Activated naive CD4-positive, alpha-beta T cell (primary cell): ENCODE measurements at regions not wholly inside any gene's neighbourhood (a gene's known extent, or its start where the extent isn't known, plus 50 kb on each side); places are given as distances from the start of the nearest gene placed in this dataset.

Experiments
- DNase-seq, 4 experiments: peaks; one replicate each; lab custom pipeline; 2025; lab: John Stamatoyannopoulos, UW

- no peak for DNase-seq
Measured at GRCh38 chr4:166491635-166492034, 618.6 kb downstream of the TLL1 start.

- DNase-seq = no peak
Measured at GRCh38 chr4:166493924-166494345, 620.9 kb downstream of the TLL1 start.

- DNase-seq = no peak
Measured at GRCh38 chr4:166498546-166498945, 625.5 kb downstream of the TLL1 start.

GRCh38 chr4:166499820-166500219 is 626.8 kb downstream of the TLL1 start:
- DNase-seq = no peak

GRCh38 chr4:166501941-166502382 is 628.9 kb downstream of the TLL1 start:
- DNase-seq = no peak

- DNase-seq = no peak
Measured at GRCh38 chr4:166502660-166503059, 629.6 kb downstream of the TLL1 start.

GRCh38 chr4:166506051-166506450 is 633.0 kb downstream of the TLL1 start:
- DNase-seq = no peak

- no peak for DNase-seq
Measured at GRCh38 chr4:166512267-166512666, 639.2 kb downstream of the TLL1 start.

- DNase-seq = no peak
Measured at GRCh38 chr4:166518315-166518714, 645.3 kb downstream of the TLL1 start.

GRCh38 chr4:166518776-166519175 is 645.7 kb downstream of the TLL1 start:
- DNase-seq = no peak

- DNase-seq = no peak
Measured at GRCh38 chr4:166519774-166520173, 646.7 kb downstream of the TLL1 start.

- no peak for DNase-seq
Measured at GRCh38 chr4:166527500-166527899, 654.5 kb downstream of the TLL1 start.

GRCh38 chr4:166531703-166532102 is 658.7 kb downstream of the TLL1 start:
- no peak for DNase-seq

- no peak for DNase-seq
Measured at GRCh38 chr4:166535865-166536264, 662.8 kb downstream of the TLL1 start.

- no peak for DNase-seq
Measured at GRCh38 chr4:166538491-166539005, 665.5 kb downstream of the TLL1 start.

GRCh38 chr4:166546009-166546408 is 673.0 kb downstream of the TLL1 start:
- DNase-seq = no peak

- DNase-seq = no peak
Measured at GRCh38 chr4:166577639-166578038, 656.7 kb downstream of the SPOCK3 start.

GRCh38 chr4:166585491-166585890 is 648.8 kb downstream of the SPOCK3 start:
- DNase-seq = no peak

- no peak for DNase-seq
Measured at GRCh38 chr4:166594326-166594946, 639.9 kb downstream of the SPOCK3 start.

GRCh38 chr4:166600264-166600663 is 634.0 kb downstream of the SPOCK3 start:
- no peak for DNase-seq

GRCh38 chr4:166602068-166602467 is 632.2 kb downstream of the SPOCK3 start:
- DNase-seq = peak in 1 of 4 experiments; percentile 0

- no peak for DNase-seq
Measured at GRCh38 chr4:166622425-166622977, 611.8 kb downstream of the SPOCK3 start.

GRCh38 chr4:166625018-166625637 is 609.2 kb downstream of the SPOCK3 start:
- DNase-seq = no peak
